GM19023 (cell line): ENCODE measurements at regions not wholly inside any gene's neighbourhood (a gene's known extent, or its start where the extent isn't known, plus 50 kb on each side); places are given as distances from the start of the nearest gene placed in this dataset.

ENCODE experiments used
- ATAC-seq: cut with Tn5 transposase; IDR thresholded peaks from one replicate; pipeline ENCODE4 v1.9.1; 2021; ENCODE audit warnings: mild to moderate bottlenecking, moderate library complexity; ENCODE audit not compliant: unreplicated experiment

DNA sequence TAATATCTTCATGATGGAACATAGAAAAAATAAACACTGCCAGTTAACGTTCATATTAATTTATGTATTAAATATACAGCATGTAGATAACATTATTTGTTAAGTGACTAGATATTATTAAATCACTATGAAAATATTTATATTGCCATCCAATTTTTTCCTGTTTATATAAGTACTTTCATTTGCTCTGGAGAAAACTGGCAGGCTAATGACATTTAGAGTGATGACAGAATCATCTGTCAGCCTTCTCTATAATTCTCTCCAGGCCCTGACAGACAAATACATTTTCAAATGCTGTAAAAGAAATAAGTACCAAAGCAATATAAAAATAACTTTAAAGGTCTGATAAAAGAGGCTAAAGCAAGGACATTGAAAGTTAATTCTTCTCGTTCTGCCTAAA is 2556.7 kb upstream of the PCDH20 start:
- no peak for ATAC-seq

DNA sequence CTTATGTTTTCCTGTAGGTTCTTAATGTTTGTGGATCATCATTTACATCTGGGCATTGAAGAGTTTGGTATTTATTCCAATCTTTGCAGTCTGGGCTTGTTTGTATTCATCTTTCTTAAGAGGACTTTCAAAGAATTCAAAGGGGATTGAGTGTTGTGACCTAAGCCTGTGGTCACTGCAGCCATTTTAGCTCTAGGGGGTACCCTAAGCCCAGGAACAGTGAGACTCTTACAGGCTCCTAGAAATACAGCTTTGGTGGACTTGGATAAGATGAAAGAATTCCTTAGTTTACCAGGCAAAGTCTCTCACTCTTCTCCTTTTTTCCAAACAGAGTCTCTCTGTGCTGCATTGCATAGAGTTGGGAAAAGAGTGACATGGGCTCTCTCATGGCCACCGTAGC is 2539.0 kb upstream of the PCDH20 start:
- no peak for ATAC-seq

DNA sequence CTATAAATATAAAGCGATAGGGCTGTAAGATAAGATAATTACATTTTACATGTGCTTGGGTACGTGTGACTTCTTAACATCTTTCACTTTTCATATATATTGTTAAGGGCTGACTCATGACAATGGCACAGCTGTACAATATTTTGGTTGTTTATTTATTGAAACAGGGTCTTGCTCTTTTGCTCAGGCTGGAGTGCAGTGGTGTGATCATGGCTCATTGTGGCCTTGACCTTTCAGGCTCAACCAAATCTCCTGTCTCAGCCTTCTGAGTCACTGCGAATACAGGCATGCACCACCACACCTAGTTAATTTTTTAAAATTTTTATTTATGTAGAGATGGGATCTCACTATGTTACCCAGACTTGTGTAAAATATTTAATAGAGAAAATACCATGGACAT is 2532.4 kb upstream of the PCDH20 start:
- ATAC-seq = no peak

- no peak for ATAC-seq
These were observed 2529.3 kb upstream of the PCDH20 start for GRCh38 chr13:63944911-63945310.

DNA sequence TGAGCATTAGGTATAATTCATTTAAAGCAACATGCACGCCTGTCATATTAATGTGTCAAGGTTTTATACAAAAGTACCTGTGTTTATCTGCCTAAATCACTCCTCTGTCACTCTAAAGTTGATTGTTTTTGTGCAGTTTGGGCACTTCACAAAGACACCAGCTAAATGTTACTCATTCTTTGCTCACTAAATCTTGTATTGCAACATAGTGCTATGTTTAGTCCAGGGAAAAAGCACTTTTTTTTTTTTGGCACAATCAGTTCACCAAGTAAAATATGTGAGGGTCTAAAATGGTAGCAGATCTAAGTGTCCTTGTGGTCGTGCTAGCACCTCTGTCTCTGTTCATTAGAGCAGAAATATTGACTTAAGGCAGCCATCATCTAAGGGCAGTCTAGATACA is 2526.7 kb upstream of the PCDH20 start:
- ATAC-seq = no peak

DNA sequence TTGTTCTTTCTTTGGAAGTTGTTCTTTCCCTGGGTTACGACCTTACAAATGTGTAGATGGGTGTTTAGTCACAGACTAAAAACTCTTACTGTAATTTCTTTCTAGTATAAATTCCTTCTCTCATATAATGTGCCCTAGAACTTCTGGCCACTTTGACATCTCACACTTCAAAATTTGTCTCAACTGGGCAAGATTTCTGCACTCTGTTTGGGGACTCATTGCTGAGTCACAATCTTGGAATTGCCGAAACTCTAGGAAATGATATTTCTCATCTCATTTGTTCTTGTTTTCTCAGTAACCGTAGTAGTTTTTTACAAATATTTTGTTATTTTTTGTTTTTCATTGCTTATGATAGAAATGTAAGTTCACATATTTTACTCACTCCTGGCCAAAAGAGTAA is 2523.2 kb upstream of the PCDH20 start:
- ATAC-seq = no peak

- ATAC-seq = no peak
These were observed 2494.9 kb upstream of the PCDH20 start for GRCh38 chr13:63910511-63910910.

DNA sequence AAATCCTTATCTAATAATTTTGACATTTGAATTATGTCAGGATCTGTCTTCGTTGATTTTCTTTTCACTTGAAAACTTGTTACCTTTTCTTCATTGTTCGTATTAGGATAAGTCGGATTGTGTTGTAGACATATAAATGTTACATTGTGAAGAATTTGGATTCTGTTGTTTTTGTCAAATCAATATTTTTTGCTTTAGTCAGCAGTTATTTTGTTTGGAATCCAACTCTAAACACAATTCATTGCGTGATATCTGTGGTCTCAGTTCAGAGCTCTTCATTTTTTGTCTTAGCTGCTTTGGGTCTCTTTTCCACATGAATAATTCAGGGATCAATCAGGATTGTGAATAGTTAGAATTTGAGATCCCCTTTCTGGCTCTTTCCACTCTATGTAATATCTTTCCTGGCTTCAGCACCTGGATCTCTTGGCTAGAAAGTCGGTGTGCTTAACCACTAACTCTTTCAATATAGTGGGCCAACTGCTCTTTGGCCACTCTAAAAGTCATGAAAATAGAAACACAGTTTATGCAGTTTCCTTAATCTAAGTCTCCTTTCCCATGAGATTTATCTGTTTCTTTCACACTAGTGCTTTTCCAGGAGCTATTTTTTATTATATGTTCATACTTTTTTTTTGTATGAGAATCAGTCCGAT is 2494.2 kb upstream of the PCDH20 start:
- ATAC-seq = no peak

DNA sequence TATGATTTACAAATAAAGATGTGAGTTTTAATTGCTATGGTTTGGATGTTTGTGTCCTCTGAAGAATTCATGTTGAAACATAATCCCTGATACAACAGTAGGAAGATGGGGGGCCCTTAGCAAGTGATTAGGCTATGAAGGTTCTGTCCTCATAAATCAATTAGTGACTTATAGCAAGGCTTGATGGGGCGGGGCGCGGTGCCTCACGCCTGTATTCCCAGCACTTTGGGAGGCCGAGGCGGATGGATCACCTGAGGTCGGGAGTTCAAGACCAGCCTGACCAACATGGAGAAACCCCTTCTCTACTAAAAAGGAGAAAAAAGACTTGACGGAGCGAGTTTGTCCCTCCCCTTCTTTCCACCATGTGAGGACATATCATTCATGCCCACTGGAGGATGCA is 2486.5 kb upstream of the PCDH20 start:
- ATAC-seq = no peak

- ATAC-seq = no peak
These were observed 2486.0 kb upstream of the PCDH20 start for GRCh38 chr13:63901630-63902029.

GRCh38 chr13:63900406-63900805 is 2484.8 kb upstream of the PCDH20 start:
- ATAC-seq = no peak

- ATAC-seq = no peak
These were observed 2480.7 kb upstream of the PCDH20 start for GRCh38 chr13:63896321-63896720.

- no peak for ATAC-seq
These were observed 2466.4 kb upstream of the PCDH20 start for GRCh38 chr13:63882052-63882451.

DNA sequence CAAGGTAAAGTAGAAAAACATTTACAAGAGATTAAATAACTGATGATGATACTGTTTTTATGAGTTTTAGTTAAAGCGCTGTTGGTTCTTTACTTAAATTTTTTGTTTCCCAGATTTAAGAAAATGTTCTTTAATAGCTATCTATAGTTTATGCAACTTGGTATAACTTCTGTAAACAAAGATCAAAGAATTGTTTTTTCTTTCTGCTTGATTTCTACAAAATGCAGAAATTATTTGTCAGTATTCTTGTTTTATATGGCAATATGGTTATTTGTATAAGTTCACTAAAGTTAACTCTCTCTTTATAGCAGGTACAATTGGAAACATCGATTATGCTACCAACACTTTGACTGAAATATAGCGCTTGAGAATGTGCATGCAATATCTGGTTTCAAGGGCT is 2465.1 kb upstream of the PCDH20 start:
- no peak for ATAC-seq

DNA sequence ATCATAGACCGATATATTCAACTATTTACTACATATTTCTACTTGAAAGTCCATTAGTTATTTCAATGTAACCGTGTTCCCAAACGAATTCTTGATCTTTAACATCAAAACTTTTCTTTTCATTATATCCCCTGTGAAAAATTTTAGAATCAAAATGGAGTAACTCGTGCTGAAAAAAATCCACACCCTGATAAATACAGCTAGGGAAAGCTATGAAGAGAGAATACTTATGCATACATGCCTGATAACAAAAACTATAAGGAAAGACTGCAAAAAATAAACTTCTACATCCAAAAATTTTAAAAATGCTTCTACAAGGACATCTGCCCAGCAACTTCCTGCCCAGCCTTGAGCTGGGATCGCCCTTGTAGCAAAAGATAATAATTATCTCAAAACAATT is 2458.3 kb upstream of the PCDH20 start:
- no peak for ATAC-seq

DNA sequence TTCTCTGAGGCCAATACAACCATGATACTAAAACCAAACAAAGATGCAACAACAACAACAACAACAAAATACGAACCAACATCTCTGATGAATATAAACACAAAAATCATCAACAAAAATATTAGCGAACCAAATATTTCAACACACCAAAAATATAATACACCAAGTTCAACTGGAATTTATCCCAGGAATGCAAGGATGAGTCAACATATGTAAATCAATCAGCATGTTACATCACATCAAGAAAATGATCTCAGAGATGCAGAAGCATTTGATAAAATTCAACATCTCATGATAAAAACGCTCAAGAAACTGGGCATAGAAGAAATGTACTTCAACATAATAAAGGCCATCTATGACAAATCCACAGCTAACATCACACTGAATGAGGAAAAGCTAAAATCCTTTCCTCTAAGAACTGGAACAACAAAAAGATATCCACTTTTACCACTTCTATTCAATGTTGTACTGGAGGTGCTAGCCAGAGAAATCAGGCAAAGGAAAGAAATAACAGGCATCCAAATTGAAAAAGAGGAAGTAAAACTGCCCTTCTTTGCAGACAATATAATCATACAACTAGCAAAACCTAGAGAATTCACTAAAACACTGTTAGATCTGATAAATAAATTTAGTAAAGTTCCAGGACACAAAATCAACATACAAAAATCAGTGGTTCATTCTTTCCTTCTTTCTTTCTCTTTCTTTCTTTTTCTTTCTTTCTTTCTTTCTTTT is 2448.7 kb upstream of the PCDH20 start:
- ATAC-seq = no peak

DNA sequence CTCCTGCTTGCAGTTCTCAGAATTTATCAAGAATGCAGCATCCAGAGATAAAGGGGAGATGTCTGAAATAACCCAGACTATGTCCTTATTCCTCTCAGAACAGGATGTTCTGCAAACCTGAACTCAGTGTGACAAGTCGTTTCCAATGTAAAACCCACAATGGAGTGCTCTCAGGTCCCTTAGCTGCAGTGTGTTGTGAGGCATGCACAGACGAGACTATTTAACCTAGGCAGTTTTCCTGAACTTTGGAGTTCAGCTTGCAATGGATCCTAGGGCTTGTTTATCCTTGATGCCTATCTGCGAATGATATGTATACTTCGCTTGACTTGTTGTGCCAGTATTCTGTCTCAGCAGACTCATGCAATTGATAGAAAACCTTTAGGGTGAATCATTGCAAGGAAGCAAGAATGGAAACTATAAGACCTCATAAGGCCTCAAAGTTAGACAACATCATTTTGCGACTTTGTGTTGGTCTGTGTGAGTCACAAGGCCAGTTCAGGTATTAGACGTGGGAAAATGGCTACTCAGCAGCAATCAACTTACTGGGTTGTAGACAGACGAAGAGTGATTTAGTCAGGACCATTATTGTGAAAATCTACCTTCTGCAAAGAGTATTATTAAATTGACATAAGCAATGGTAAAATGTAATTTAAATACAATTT is 2439.9 kb upstream of the PCDH20 start:
- no peak for ATAC-seq

- no peak for ATAC-seq
These were observed 2438.2 kb upstream of the PCDH20 start for GRCh38 chr13:63853816-63854215.

- no peak for ATAC-seq
These were observed 2435.9 kb upstream of the PCDH20 start for GRCh38 chr13:63851526-63851925.

DNA sequence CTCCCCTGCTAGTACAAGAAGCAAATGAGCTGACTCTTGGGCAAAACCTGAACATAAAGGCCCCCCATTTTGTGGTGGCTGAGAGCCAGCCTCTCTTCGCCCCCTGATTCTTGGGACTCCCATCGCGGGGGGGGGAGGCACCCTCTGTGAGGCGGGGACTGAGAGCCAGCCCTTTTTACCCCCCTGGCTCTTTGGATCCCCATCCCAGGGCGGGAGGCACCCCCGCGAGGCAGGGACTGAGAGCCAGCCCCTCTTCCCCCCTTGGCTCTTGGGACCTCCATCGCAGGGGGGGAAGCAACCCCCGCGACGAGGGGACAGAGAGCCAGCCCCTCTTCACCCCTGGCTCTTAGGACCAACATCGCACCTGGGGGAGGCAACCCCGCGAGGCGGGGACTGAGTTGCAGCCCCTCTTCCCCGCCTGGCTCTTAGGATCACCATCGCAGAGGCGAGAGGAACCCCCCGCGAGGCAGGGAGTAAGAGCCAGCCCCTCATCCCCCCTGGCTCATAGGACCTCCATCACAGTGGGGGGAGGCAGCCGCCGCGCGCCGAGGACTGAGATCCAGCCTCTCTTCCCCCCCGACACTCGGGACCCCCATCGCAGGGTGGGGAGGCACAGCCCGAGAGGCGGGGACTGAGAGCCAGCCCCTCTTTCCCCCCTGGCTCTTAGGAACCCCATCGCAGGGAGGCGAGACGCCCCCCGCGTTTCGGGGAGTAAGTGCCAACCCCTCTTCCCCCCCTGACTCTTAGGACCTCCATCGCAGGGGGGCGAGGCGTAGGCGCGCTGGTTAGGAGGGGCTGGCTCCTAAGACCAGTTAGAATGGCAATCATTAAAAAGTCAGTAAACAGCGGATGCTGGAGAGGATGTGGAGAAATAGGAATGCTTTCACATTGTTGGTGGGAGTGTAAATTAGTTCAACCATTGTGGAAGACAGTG is 2428.4 kb upstream of the PCDH20 start:
- no peak for ATAC-seq

DNA sequence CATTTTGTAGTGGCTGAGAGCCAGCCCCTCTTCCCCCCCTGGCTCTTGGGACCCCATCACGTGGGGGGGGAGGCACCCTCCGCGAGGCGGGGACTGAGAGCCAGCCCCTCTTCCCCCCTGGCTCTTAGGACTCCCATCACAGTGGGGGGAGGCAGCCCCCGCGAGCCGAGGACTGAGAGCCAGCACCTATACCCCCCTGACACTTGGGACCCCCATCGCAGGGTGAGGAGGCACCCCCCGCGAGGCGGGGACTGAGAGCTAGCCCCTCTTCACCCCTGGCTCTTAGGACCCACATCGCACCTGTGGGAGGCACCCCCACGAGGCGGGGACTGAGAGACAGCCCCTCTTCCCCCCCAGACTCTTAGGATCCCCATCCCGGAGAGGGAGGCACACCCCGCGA is 2426.5 kb upstream of the PCDH20 start:
- no peak for ATAC-seq
